OCI-LY7 (cell line): ENCODE measurements at regions not wholly inside any gene's neighbourhood (a gene's known extent, or its start where the extent isn't known, plus 50 kb on each side); places are given as distances from the start of the nearest gene placed in this dataset.

ENCODE experiments used
- EZH2phosphoT487 ChIP-seq: fragments of 200-600 bp; sonication (generic); IDR thresholded peaks from 2 replicates; pipeline ENCODE4 v1.6.1; 2018; ENCODE audit warnings: low read depth, borderline replicate concordance, mild to moderate bottlenecking, mixed run types, antibody characterized with exemption, low read length, moderate library complexity, mixed read lengths
- TF ChIP-seq, protein P1 (sequence below): fragments of 200-600 bp; sonication (generic); conservative IDR thresholded peaks from 2 replicates; pipeline ENCODE4 v1.5.1; 2014; ENCODE audit warnings: mild to moderate bottlenecking, antibody characterized with exemption, low read length, moderate library complexity, mixed read lengths

DNA sequence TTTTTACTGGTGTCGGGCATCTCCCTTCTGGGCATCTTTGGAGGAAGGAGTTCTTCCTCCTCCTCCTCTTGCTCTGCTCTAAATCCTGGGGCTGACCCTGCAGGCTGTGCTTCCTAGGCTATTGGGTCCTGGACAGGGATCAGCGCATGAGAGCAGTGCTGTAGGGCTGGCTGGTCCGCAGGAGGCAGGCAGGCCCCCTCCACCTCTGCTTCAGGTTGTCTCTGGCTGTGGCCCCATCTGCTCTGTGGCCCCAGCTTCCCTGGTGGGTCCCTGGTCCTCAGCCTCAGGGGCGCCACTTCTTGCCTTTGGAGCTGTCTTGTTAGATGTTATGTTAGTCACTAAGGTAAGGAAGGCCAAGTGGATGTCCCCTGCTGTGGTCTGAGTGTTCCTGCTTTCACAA lies 237.3 kb upstream of the PITRM1 start:
- TF ChIP-seq, protein P1, sequence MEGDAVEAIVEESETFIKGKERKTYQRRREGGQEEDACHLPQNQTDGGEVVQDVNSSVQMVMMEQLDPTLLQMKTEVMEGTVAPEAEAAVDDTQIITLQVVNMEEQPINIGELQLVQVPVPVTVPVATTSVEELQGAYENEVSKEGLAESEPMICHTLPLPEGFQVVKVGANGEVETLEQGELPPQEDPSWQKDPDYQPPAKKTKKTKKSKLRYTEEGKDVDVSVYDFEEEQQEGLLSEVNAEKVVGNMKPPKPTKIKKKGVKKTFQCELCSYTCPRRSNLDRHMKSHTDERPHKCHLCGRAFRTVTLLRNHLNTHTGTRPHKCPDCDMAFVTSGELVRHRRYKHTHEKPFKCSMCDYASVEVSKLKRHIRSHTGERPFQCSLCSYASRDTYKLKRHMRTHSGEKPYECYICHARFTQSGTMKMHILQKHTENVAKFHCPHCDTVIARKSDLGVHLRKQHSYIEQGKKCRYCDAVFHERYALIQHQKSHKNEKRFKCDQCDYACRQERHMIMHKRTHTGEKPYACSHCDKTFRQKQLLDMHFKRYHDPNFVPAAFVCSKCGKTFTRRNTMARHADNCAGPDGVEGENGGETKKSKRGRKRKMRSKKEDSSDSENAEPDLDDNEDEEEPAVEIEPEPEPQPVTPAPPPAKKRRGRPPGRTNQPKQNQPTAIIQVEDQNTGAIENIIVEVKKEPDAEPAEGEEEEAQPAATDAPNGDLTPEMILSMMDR = no peak
- no peak for TF ChIP-seq EZH2phosphoT487
